Kidney tubule cell (primary cell): ENCODE measurements at regions not wholly inside any gene's neighbourhood (a gene's known extent, or its start where the extent isn't known, plus 50 kb on each side); places are given as distances from the start of the nearest gene placed in this dataset.
"Not testable (repeated sequence)": the region's sequence is repeated elsewhere in the genome, so short reads cannot be mapped to it uniquely, and the experiment has no call there.

ENCODE experiments used
- DNase-seq: peaks from one replicate; pipeline ENCODE4 v3.0.0-alpha.2; 2018; ENCODE audit warnings: low spot score

- DNase-seq = no peak
Observed at GRCh38 chr5:158602981-158603380, 496.7 kb downstream of the EBF1 start.

GRCh38 chr5:158601118-158601517 lies 498.6 kb downstream of the EBF1 start:
- no peak for DNase-seq

- DNase-seq = no peak
Observed at GRCh38 chr5:158600679-158601078, 499.0 kb downstream of the EBF1 start.

- DNase-seq = peak; percentile 71
Observed at GRCh38 chr5:158599157-158599556, 500.6 kb downstream of the EBF1 start.

- no peak for DNase-seq
Observed at GRCh38 chr5:158594595-158595242, 505.0 kb downstream of the EBF1 start.

- no peak for DNase-seq
Observed at GRCh38 chr5:158593925-158594324, 505.8 kb downstream of the EBF1 start.

GRCh38 chr5:158591301-158591863 lies 508.3 kb downstream of the EBF1 start:
- peak; percentile 60 for DNase-seq

- DNase-seq = no peak
Observed at GRCh38 chr5:158590746-158591300, 508.9 kb downstream of the EBF1 start.

- DNase-seq = no peak
Observed at GRCh38 chr5:158589939-158590338, 509.8 kb downstream of the EBF1 start.

GRCh38 chr5:158588617-158589016 lies 511.1 kb downstream of the EBF1 start:
- DNase-seq = no peak

GRCh38 chr5:158586054-158586453 lies 513.7 kb downstream of the EBF1 start:
- no peak for DNase-seq

- not testable (repeated sequence) for DNase-seq
Observed at GRCh38 chr5:158582669-158583068, 517.0 kb downstream of the EBF1 start.

- no peak for DNase-seq
Observed at GRCh38 chr5:158573829-158574228, 525.9 kb downstream of the EBF1 start.

- DNase-seq = no peak
Observed at GRCh38 chr5:158570502-158570901, 529.2 kb downstream of the EBF1 start.

GRCh38 chr5:158569534-158569933 lies 530.2 kb downstream of the EBF1 start:
- DNase-seq = no peak

- DNase-seq = no peak
Observed at GRCh38 chr5:158565017-158565789, 534.5 kb downstream of the EBF1 start.

GRCh38 chr5:158563760-158564390 lies 535.8 kb downstream of the EBF1 start:
- DNase-seq = no peak

GRCh38 chr5:158561562-158562190 lies 538.0 kb downstream of the EBF1 start:
- DNase-seq = no peak

- DNase-seq = no peak
Observed at GRCh38 chr5:158560170-158560569, 539.5 kb downstream of the EBF1 start.

GRCh38 chr5:158559643-158560042 lies 540.1 kb downstream of the EBF1 start:
- no peak for DNase-seq

- DNase-seq = no peak
Observed at GRCh38 chr5:158559066-158559465, 540.6 kb downstream of the EBF1 start.

GRCh38 chr5:158553962-158554336 lies 545.8 kb downstream of the EBF1 start:
- DNase-seq = no peak
